A673 (cell line): ENCODE measurements at regions not wholly inside any gene's neighbourhood (a gene's known extent, or its start where the extent isn't known, plus 50 kb on each side); places are given as distances from the start of the nearest gene placed in this dataset.

Experiments
- BruUV-seq: library from RNA; stranded (reverse); fragments of 400-500 nt; replicated peaks from 2 replicates; lab custom pipeline; 2021; lab: Mats Ljungman, UMichigan
- CTCF ChIA-PET: fragments of 300-600 bp; sonication (Branson Sonifier 250); formaldehyde crosslinking; loops from one replicate; lab custom pipeline; 2022; ENCODE audit warnings: antibody characterized with exemption; lab: Charles Lee
- POLR2A ChIA-PET: fragments of 300-600 bp; sonication (Branson Sonifier 250); formaldehyde crosslinking; loops from one replicate; lab custom pipeline; 2022; ENCODE audit warnings: antibody characterized with exemption; ENCODE audit not compliant: low non-redundant PET; lab: Charles Lee
- DNase-seq: peaks from one replicate; pipeline ENCODE4 v3.0.0-alpha.2; 2015; ENCODE audit warnings: low spot score
- H3K27ac ChIP-seq: fragments of 200-600 bp; sonication (generic); 2 replicates; pipeline ENCODE4 v1.5.1; 2016; ENCODE audit warnings: mixed run types, low read depth, mild to moderate bottlenecking, mixed read lengths, antibody characterized with exemption, low read length; ENCODE audit not compliant: poor library complexity, severe bottlenecking
- H3K27me3 ChIP-seq: fragments of 200-600 bp; sonication (generic); replicated peaks from 2 replicates; pipeline ENCODE4 v1.6.1; 2017; ENCODE audit warnings: mixed run types, low read depth, mild to moderate bottlenecking, mixed read lengths, antibody characterized with exemption, low read length; ENCODE audit not compliant: insufficient read depth, poor library complexity
- H3K36me3 ChIP-seq: fragments of 200-600 bp; sonication (generic); 2 replicates; pipeline ENCODE4 v1.6.1; 2016; ENCODE audit warnings: mixed run types, mild to moderate bottlenecking, mixed read lengths, antibody characterized with exemption, low read length; ENCODE audit not compliant: insufficient read depth, poor library complexity, severe bottlenecking
- H3K4me1 ChIP-seq: fragments of 200-600 bp; sonication (generic); 2 replicates; pipeline ENCODE4 v1.6.1; 2017; ENCODE audit warnings: mixed run types, mild to moderate bottlenecking, mixed read lengths, antibody characterized with exemption, low read length; ENCODE audit not compliant: insufficient read depth, poor library complexity, severe bottlenecking
- H3K4me3 ChIP-seq: fragments of 200-600 bp; sonication (generic); 2 replicates; pipeline ENCODE4 v1.5.1; 2016; ENCODE audit warnings: low read depth, mixed run types, mild to moderate bottlenecking, mixed read lengths, low read length; ENCODE audit not compliant: poor library complexity, severe bottlenecking
- H3K9me3 ChIP-seq: fragments of 200-600 bp; sonication (generic); 2 replicates; pipeline ENCODE4 v1.6.1; 2016; ENCODE audit warnings: mixed run types, low read depth, mild to moderate bottlenecking, mixed read lengths, antibody characterized with exemption, low read length; ENCODE audit not compliant: poor library complexity, severe bottlenecking
- EZH2 ChIP-seq: fragments of 200-600 bp; sonication (generic); IDR thresholded peaks from 2 replicates; pipeline ENCODE4 v1.6.1; 2017; ENCODE audit warnings: borderline replicate concordance, low read depth, mild to moderate bottlenecking, mixed read lengths, antibody characterized with exemption, low read length; ENCODE audit not compliant: poor library complexity, severe bottlenecking
- intact Hi-C: fragments of 100-400 bp; cut with micrococcal nuclease; formaldehyde crosslinking; loops from one replicate; pipeline ENCODE4 v1.10.0; 2022; ENCODE audit not compliant: unreplicated experiment
- TF ChIP-seq, protein P1 (sequence below): fragments of 300-800, 200-600 bp; sonication (generic); conservative IDR thresholded peaks from 2 replicates; pipeline ENCODE4 v1.5.1; 2017; ENCODE audit warnings: low read depth, mild to moderate bottlenecking, antibody characterized with exemption, low read length, moderate library complexity, mixed read lengths

DNA sequence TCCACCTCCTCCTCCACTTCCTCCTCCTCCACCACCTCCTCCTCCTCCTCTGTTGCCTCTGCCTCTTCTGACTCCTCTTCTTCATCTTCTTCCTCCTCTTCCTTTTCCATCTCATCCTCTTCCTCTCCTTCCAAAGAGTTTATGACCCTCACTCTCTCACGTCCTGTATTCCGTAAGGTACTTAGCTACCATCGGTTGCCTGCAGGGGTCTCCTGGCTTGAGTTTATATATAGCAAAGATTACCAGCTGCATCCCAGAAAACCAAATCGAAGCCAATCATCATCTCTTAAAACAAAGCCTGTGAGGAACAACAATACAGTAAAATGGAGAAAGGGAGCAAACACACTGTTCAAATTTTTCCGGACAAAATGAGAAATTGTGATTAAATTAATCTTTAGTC, 317.4 kb downstream of the C3orf38 start:
- H3K4me1 ChIP-seq = no peaks in the 10 kb centered on the region
- no TSS peak for BruUV-seq
- ChIA-PET CTCF (no interaction called here), POLR2A (no interaction called here)
- no peaks in the 10 kb centered on the region for H3K27me3 ChIP-seq
- no peaks in the 10 kb centered on the region for H3K36me3 ChIP-seq
- H3K4me3 ChIP-seq = no peak overlapping the region
- H3K27ac ChIP-seq = no peak overlapping the region
- H3K9me3 ChIP-seq = no peaks in the 10 kb centered on the region
- intact Hi-C loops = no loop called here
- TF ChIP-seq, protein P1, sequence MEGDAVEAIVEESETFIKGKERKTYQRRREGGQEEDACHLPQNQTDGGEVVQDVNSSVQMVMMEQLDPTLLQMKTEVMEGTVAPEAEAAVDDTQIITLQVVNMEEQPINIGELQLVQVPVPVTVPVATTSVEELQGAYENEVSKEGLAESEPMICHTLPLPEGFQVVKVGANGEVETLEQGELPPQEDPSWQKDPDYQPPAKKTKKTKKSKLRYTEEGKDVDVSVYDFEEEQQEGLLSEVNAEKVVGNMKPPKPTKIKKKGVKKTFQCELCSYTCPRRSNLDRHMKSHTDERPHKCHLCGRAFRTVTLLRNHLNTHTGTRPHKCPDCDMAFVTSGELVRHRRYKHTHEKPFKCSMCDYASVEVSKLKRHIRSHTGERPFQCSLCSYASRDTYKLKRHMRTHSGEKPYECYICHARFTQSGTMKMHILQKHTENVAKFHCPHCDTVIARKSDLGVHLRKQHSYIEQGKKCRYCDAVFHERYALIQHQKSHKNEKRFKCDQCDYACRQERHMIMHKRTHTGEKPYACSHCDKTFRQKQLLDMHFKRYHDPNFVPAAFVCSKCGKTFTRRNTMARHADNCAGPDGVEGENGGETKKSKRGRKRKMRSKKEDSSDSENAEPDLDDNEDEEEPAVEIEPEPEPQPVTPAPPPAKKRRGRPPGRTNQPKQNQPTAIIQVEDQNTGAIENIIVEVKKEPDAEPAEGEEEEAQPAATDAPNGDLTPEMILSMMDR = no peak
- TF ChIP-seq EZH2 = no peak
- no peak for DNase-seq

DNA sequence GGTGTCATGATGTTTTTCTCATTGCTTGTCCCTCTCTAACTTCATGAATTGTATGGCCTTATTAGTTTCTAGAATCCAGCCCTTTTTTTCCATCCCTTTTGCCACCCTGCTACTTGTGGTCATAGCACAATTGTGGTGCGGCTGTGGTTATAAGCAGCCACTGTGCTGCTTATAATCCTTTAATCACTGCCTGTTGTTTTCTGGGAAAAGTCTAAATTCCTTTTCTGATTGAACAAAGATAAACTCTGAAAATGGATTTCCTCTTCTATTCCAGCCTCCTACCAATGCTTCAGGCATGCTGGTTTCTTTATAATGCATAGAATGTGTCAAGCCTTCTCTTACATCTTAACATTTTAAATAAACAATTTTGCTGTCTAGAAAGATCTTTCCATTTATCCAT, 319.5 kb downstream of the C3orf38 start:
- BruUV-seq = no TSS peak
- no peak overlapping the region for H3K4me3 ChIP-seq
- H3K4me1 ChIP-seq = no peaks in the 10 kb centered on the region
- no peak overlapping the region for H3K27ac ChIP-seq
- peak; percentile 53 for DNase-seq
- POLR2A ChIA-PET = no interaction called here
- TF ChIP-seq, protein P1 = no peak
- TF ChIP-seq EZH2 = no peak
- CTCF ChIA-PET = no interaction called here
- H3K9me3 ChIP-seq = no peaks in the 10 kb centered on the region
- intact Hi-C loops = no loop called here
- no peaks in the 10 kb centered on the region for H3K36me3 ChIP-seq
- H3K27me3 ChIP-seq = no peaks in the 10 kb centered on the region

DNA sequence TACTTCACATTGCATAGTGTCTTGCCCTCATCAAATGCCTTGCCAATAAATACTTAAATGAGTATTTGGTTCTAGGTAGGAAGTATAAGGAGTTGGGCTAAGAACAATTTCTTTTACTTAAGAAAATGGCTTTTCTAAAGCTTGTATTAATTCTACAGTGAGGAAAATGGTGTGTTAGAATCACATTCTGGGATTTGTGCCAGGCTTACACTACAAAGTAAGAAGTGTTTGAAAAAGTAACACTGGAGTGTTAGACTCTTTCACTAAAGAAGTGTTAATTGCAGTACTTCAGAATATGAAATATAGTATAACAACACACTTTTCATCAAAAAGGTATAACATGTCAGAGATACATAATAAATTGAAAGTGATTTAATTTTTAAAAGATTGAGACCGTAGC, 328.7 kb downstream of the C3orf38 start:
- CTCF ChIA-PET = no interaction called here
- Histone ChIP-seq H3K4me3 (no peak overlapping the region), H3K27ac (no peak overlapping the region), H3K4me1 (peaks cover 16% of the 10 kb centered on the region), H3K9me3 (no peaks in the 10 kb centered on the region), H3K36me3 (no peaks in the 10 kb centered on the region), H3K27me3 (no peaks in the 10 kb centered on the region)
- BruUV-seq = no TSS peak
- DNase-seq = no peak
- intact Hi-C loops = no loop called here
- POLR2A ChIA-PET = no interaction called here
- TF ChIP-seq, protein P1 = no peak
- no peak for TF ChIP-seq EZH2
